ENCODE measurements at regions not wholly inside any gene's neighbourhood (a gene's known extent, or its start where the extent isn't known, plus 50 kb on each side); places are given as distances from the start of the nearest gene placed in this dataset.

DNA sequence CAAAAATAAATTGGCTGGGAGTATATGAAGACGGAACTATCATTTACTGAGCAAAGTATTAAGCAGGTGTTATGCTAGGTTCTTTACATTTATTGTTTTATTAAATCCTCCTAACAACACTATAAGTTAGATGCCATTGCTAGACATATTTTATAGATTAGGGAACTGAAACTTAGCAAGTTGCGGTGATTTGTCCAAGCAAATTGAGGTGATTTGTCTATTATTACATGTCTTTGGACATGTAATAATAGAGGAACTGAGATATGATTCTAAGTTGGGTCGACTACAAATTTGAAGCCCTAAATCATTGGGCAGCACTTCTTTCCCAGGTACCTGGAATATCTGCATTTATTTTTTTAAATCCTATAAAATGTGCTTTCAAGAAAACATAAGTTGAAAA, 429.9 kb downstream of the GABRG2 start:
- TF ChIP-seq SIN3A (IDR thresholded peaks at IDR 0.05; ENCODE audit: borderline replicate concordance, insufficient read depth, low read depth, low read length) (no peak), TCF7L2 (IDR thresholded peaks at IDR 0.05; ENCODE audit: low read depth, low read length) (no peak), POLR2AphosphoS5 (IDR thresholded peaks at IDR 0.05; ENCODE audit: low read depth, low read length) (no peak)
- TF ChIP-seq, protein P1, sequence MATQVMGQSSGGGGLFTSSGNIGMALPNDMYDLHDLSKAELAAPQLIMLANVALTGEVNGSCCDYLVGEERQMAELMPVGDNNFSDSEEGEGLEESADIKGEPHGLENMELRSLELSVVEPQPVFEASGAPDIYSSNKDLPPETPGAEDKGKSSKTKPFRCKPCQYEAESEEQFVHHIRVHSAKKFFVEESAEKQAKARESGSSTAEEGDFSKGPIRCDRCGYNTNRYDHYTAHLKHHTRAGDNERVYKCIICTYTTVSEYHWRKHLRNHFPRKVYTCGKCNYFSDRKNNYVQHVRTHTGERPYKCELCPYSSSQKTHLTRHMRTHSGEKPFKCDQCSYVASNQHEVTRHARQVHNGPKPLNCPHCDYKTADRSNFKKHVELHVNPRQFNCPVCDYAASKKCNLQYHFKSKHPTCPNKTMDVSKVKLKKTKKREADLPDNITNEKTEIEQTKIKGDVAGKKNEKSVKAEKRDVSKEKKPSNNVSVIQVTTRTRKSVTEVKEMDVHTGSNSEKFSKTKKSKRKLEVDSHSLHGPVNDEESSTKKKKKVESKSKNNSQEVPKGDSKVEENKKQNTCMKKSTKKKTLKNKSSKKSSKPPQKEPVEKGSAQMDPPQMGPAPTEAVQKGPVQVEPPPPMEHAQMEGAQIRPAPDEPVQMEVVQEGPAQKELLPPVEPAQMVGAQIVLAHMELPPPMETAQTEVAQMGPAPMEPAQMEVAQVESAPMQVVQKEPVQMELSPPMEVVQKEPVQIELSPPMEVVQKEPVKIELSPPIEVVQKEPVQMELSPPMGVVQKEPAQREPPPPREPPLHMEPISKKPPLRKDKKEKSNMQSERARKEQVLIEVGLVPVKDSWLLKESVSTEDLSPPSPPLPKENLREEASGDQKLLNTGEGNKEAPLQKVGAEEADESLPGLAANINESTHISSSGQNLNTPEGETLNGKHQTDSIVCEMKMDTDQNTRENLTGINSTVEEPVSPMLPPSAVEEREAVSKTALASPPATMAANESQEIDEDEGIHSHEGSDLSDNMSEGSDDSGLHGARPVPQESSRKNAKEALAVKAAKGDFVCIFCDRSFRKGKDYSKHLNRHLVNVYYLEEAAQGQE (IDR thresholded peaks at IDR 0.05; ENCODE audit: insufficient read depth in 1 of 2, low read depth in 2 of 2, low read length in 1 of 2), result no peak
- TF ChIP-seq, protein P2, sequence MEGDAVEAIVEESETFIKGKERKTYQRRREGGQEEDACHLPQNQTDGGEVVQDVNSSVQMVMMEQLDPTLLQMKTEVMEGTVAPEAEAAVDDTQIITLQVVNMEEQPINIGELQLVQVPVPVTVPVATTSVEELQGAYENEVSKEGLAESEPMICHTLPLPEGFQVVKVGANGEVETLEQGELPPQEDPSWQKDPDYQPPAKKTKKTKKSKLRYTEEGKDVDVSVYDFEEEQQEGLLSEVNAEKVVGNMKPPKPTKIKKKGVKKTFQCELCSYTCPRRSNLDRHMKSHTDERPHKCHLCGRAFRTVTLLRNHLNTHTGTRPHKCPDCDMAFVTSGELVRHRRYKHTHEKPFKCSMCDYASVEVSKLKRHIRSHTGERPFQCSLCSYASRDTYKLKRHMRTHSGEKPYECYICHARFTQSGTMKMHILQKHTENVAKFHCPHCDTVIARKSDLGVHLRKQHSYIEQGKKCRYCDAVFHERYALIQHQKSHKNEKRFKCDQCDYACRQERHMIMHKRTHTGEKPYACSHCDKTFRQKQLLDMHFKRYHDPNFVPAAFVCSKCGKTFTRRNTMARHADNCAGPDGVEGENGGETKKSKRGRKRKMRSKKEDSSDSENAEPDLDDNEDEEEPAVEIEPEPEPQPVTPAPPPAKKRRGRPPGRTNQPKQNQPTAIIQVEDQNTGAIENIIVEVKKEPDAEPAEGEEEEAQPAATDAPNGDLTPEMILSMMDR (IDR thresholded peaks at IDR 0.05), result no peak
- Histone ChIP-seq H3K27me3 (ENCODE audit: control insufficient read depth, insufficient read depth, low read length) (no peaks in the 10 kb centered on the region), H3K36me3 (ENCODE audit: control insufficient read depth, insufficient read depth, low read length) (no peaks in the 10 kb centered on the region), H3K4me1 (ENCODE audit: control insufficient read depth, insufficient read depth, low read length) (no peaks in the 10 kb centered on the region), H3K4me3 (ENCODE audit: low read depth in 2 of 2, low read length in 2 of 2) (no peak overlapping the region), H3K27ac (ENCODE audit: low read length) (no peak overlapping the region), H3K9me3 (ENCODE audit: control insufficient read depth, insufficient read depth, low read depth, low read length) (no peaks in the 10 kb centered on the region)
- ChIA-PET POLR2A (no interaction called here), CTCF (no interaction called here)
- DNase-seq (ENCODE audit: low read depth, low spot score) (no peak), ATAC-seq (no peak)
- intact Hi-C loops (cut with micrococcal nuclease; ENCODE audit: unreplicated experiment), result no loop called here
- no TSS peak for BruUV-seq (replicated peaks)
- in situ Hi-C loops (cut with HindIII; ENCODE audit: low pct_unique_long_range_greater_than_20kb, low sequenced_read_pairs), result no loop called here

DNA sequence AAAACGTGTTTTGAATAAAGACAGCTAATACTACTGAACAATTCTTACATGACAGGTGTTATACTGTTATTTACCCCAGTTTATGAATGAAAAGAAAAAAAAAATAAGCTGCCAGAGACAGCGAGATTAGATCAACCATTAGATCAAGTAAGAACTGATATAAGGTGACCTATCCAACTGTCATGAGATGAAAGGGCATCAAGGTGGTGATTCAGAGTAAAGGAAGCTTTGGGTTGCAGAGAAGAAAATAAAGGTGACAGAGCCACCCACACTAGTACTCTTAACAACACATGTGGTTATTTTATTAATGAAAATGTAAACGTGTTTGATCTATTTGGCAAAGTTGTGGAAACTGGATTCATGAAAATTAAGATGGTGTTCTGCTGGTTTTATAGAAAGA, 435.2 kb downstream of the GABRG2 start:
- POLR2A ChIA-PET, result no interaction called here
- Histone ChIP-seq H3K9me3 (ENCODE audit: control insufficient read depth, insufficient read depth, low read depth, low read length) (no peaks in the 10 kb centered on the region), H3K4me1 (ENCODE audit: control insufficient read depth, insufficient read depth, low read length) (no peaks in the 10 kb centered on the region), H3K27ac (ENCODE audit: low read length) (no peak overlapping the region), H3K36me3 (ENCODE audit: control insufficient read depth, insufficient read depth, low read length) (no peaks in the 10 kb centered on the region), H3K4me3 (ENCODE audit: low read depth in 2 of 2, low read length in 2 of 2) (no peak overlapping the region), H3K27me3 (ENCODE audit: control insufficient read depth, insufficient read depth, low read length) (no peaks in the 10 kb centered on the region)
- no peak for DNase-seq (ENCODE audit: low read depth, low spot score)
- in situ Hi-C loops (cut with HindIII; ENCODE audit: low pct_unique_long_range_greater_than_20kb, low sequenced_read_pairs), result no loop called here
- ATAC-seq, result no peak
- CTCF ChIA-PET, result no interaction called here
- intact Hi-C loops (cut with micrococcal nuclease; ENCODE audit: unreplicated experiment), result no loop called here
- BruUV-seq (replicated peaks), result no TSS peak
- TF ChIP-seq POLR2AphosphoS5 (IDR thresholded peaks at IDR 0.05; ENCODE audit: low read depth, low read length) (no peak), TCF7L2 (IDR thresholded peaks at IDR 0.05; ENCODE audit: low read depth, low read length) (no peak), SIN3A (IDR thresholded peaks at IDR 0.05; ENCODE audit: borderline replicate concordance, insufficient read depth, low read depth, low read length) (no peak)
- TF ChIP-seq, protein P2 (IDR thresholded peaks at IDR 0.05), result no peak
- TF ChIP-seq, protein P1 (IDR thresholded peaks at IDR 0.05; ENCODE audit: insufficient read depth in 1 of 2, low read depth in 2 of 2, low read length in 1 of 2), result no peak

Measured in Panc1 (cell line).